ENCODE measurements at regions not wholly inside any gene's neighbourhood (a gene's known extent, or its start where the extent isn't known, plus 50 kb on each side); places are given as distances from the start of the nearest gene placed in this dataset.

DNA sequence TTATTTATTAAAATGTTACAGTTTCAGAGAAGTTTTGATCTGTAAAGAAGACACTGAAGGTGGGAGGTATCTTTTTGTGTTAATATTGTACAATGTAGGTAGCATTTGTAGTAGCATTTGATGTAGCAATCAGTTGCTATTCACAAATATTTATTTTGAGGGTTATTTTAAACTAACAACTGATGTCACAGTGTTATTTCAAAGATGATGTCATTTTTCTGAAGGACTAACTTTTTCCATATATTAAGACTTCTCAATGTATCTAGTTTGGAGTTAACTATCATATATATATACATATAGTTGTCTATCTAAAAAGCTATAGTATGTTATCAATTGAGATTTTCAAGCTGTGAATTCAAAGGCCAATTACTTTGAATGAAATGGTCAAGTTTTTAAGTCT, 1003.3 kb downstream of the DSC3 start:
- TF ChIP-seq, protein P1, sequence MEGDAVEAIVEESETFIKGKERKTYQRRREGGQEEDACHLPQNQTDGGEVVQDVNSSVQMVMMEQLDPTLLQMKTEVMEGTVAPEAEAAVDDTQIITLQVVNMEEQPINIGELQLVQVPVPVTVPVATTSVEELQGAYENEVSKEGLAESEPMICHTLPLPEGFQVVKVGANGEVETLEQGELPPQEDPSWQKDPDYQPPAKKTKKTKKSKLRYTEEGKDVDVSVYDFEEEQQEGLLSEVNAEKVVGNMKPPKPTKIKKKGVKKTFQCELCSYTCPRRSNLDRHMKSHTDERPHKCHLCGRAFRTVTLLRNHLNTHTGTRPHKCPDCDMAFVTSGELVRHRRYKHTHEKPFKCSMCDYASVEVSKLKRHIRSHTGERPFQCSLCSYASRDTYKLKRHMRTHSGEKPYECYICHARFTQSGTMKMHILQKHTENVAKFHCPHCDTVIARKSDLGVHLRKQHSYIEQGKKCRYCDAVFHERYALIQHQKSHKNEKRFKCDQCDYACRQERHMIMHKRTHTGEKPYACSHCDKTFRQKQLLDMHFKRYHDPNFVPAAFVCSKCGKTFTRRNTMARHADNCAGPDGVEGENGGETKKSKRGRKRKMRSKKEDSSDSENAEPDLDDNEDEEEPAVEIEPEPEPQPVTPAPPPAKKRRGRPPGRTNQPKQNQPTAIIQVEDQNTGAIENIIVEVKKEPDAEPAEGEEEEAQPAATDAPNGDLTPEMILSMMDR (IDR thresholded peaks at IDR 0.05) = no peak
- TF ChIP-seq POLR2A (IDR thresholded peaks at IDR 0.05) = no peak
- no peak for TF ChIP-seq POLR2AphosphoS5 (IDR thresholded peaks at IDR 0.05)
